ENCODE measurements at regions not wholly inside any gene's neighbourhood (a gene's known extent, or its start where the extent isn't known, plus 50 kb on each side); places are given as distances from the start of the nearest gene placed in this dataset.
A peak's percentile ranks its signal among the peaks of the same experiment; 100 is the strongest.
"Not testable (repeated sequence)": the region's sequence is repeated elsewhere in the genome, so short reads cannot be mapped to it uniquely, and the experiment has no call there.

DNA sequence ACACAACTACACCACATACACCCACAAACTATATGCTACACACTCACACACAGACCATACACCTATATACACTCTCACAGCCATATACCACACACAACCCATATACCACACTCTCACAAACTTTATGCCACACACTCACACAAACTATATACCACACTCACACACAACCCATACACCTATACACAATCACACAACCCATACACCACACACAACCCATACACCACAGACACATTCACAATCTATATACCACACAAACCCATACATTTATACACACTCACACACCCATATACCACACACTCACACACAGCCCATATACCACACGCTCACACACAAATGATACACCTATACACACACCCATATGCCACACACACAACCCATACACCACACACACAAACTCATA lies 163.3 kb downstream of the TMEM121 start:
- no peaks in the 10 kb centered on the region for H3K4me1 ChIP-seq
- intact Hi-C loops (cut with DNase I) = no loop called here
- H3K27ac ChIP-seq = no peak overlapping the region
- H3K9me3 ChIP-seq = no peaks in the 10 kb centered on the region
- ATAC-seq (no peak), DNase-seq (no peak)
- no peaks in the 10 kb centered on the region for H3K36me3 ChIP-seq
- H3K27me3 ChIP-seq = no peaks in the 10 kb centered on the region
- TF ChIP-seq, protein P1, sequence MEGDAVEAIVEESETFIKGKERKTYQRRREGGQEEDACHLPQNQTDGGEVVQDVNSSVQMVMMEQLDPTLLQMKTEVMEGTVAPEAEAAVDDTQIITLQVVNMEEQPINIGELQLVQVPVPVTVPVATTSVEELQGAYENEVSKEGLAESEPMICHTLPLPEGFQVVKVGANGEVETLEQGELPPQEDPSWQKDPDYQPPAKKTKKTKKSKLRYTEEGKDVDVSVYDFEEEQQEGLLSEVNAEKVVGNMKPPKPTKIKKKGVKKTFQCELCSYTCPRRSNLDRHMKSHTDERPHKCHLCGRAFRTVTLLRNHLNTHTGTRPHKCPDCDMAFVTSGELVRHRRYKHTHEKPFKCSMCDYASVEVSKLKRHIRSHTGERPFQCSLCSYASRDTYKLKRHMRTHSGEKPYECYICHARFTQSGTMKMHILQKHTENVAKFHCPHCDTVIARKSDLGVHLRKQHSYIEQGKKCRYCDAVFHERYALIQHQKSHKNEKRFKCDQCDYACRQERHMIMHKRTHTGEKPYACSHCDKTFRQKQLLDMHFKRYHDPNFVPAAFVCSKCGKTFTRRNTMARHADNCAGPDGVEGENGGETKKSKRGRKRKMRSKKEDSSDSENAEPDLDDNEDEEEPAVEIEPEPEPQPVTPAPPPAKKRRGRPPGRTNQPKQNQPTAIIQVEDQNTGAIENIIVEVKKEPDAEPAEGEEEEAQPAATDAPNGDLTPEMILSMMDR (IDR thresholded peaks at IDR 0.05) = no peak
- no peak overlapping the region for H3K4me3 ChIP-seq

DNA sequence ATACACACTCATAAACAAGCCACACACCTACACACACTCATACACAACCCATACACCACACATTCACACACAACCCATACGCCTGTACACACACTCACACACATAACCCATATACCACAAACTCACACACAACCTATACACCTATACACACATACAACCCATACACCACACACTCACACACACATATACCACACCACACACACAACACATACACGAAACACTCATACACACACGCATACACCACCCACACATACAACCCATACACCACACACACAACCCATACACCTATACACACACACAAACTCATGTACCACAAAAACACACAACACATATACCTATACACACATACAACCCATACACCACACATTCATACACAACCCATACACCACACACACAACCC lies 164.3 kb downstream of the TMEM121 start:
- Histone ChIP-seq H3K27ac (no peak overlapping the region), H3K4me3 (no peak overlapping the region), H3K36me3 (no peaks in the 10 kb centered on the region), H3K4me1 (no peaks in the 10 kb centered on the region), H3K27me3 (no peaks in the 10 kb centered on the region), H3K9me3 (no peaks in the 10 kb centered on the region)
- intact Hi-C loops (cut with DNase I) = no loop called here
- no peak for DNase-seq
- TF ChIP-seq, protein P1 (IDR thresholded peaks at IDR 0.05) = no peak
- ATAC-seq = no peak

DNA sequence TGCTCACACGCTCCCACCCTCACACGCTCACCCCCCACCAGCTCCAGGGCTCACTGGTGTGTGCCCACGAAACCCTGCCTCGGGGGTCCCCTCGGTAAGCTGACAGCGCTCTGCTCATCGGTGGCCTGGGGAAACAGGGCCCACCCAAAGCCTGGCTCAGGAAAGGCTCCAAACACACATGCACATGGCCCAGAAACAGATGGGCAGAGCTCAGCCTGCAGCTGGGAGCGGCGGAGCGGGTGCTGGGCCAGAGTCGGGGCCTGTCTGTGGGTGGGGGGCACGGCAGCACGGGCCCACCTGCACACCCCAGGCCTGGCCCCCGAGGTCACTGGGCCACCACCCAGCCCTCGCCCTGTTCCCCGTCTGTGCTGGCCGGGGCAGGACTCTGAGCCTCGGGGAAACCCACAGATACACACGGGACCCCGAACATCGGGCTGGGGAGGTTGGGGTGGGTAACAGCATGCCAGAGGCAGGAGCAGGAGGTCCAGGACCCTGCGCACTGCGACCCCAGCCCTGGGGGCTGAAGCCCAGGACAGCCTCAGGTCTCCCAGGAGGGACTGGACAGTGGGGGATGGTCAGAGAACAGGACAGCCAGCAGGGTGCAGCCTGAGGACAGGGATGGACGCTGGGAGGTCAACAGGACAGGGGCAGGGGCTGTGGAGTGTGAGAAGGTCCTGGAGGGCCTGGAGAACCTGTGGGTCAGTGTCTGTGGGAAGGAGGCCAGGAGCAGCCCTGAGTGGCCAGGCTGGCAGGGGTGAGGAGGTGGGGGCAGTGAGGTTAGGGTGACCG lies 165.1 kb downstream of the TMEM121 start:
- ATAC-seq; intact Hi-C loops (cut with DNase I); H3K9me3 ChIP-seq; H3K4me1 ChIP-seq; H3K4me3 ChIP-seq; H3K27ac ChIP-seq; H3K27me3 ChIP-seq; H3K36me3 ChIP-seq: not testable (repeated sequence)
- peak in 1 of 4 donors; percentile 61 for DNase-seq

DNA sequence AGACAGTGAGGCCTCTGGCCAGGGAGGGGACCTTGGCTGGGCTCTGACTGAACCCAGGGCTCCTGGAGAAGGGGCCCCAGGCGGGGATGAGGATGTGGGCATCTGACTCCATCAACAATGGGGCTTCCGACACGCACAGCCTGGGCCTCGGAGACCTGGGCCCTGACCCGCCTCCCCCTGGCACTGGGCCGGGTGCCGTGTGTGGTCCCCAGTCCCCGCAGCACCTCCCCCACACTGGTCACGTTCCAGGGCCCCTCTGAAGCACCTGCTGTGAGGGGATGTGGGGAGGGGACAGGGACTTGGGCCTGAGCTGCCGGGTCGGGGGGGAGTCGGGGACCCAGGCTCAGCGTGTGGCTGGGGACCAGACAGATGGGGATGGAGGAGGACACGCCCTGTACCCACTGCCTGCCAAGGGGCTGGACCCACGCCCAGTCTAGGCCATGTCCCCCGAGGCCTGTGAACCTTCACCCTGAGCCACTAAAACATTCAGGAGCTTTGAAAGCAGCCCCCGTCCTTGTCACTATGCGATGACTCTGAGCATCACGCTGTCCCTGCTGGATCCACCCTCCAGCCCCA lies 165.8 kb downstream of the TMEM121 start:
- H3K27me3 ChIP-seq; ATAC-seq; H3K9me3 ChIP-seq; H3K36me3 ChIP-seq; intact Hi-C loops (cut with DNase I); H3K27ac ChIP-seq; H3K4me1 ChIP-seq; H3K4me3 ChIP-seq; DNase-seq: not testable (repeated sequence)

DNA sequence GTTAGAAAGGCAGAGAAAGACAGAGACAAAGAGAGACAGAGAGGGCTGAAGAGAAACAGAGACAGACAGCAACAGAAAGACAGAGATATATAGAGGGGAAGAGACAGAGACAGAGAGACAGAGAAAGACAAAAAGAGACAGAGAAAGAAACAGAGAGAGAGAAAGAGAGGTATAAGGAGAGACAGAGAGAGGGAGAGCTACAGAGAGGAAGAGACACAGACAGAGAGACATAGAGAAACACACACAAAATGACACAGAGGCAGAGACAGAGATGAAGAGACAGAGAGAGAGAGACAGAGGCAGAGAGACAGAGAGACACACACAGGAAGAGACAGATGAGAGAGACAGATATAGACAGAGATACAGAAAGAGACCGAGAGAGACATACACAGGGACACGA lies 168.6 kb downstream of the TMEM121 start:
- Histone ChIP-seq H3K4me3 (no peak overlapping the region), H3K36me3 (no peaks in the 10 kb centered on the region), H3K9me3 (no peaks in the 10 kb centered on the region), H3K4me1 (no peaks in the 10 kb centered on the region), H3K27me3 (no peaks in the 10 kb centered on the region), H3K27ac (no peak overlapping the region)
- ATAC-seq = no peak
- DNase-seq = no peak
- TF ChIP-seq, protein P1 (IDR thresholded peaks at IDR 0.05) = no peak
- intact Hi-C loops (cut with DNase I) = no loop called here

DNA sequence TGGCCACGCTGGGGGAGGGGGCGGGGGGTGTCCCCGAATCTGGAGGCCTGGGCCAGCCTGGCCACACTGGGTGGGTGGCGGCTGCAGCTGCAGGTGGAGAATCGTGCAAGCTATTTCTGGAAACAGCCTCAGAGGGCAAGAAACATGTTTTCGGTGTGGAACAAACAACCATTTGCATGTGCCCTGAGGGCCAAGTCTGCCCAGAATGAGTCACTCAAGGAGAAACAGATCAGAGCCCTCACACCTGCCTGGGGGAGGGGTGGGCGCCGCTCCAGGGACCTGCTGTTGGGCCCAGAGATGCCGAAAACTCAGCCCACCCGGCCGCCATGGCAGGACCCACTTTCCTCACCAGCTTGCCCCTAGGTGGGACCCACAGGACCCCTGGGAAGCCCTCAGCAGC lies 170.0 kb downstream of the TMEM121 start:
- H3K9me3 ChIP-seq; ATAC-seq; intact Hi-C loops (cut with DNase I): not testable (repeated sequence)

DNA sequence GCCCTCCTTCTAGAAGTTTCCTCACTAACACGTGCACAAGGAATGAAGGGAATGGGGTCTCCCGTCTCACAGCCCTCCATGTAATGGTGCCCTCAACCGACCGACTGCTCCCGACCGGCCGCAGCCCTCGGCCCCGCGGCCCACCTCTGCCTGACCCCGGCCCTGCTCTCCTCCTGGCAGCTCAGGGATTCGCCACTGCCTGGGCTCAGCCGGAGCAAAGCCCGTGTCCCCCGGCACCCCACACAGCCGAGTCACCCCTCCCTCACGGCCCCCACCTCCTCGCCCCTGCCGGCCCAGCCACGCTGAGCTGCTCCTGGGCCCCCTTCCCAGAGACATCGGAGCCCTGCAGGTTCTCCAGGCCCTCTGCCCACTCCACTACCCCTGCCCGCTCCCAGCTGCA lies 171.0 kb downstream of the TMEM121 start:
- H3K27ac ChIP-seq; ATAC-seq; H3K4me3 ChIP-seq; H3K36me3 ChIP-seq; H3K9me3 ChIP-seq; H3K4me1 ChIP-seq; H3K27me3 ChIP-seq; intact Hi-C loops (cut with DNase I): not testable (repeated sequence)
- DNase-seq = peak in 1 of 4 donors; percentile 65

More for the DNA sequence above, 170.0 kb downstream of the TMEM121 start:
- not testable (repeated sequence) for H3K4me1 ChIP-seq, H3K27ac ChIP-seq, H3K36me3 ChIP-seq, H3K4me3 ChIP-seq, H3K27me3 ChIP-seq, DNase-seq

DNA sequence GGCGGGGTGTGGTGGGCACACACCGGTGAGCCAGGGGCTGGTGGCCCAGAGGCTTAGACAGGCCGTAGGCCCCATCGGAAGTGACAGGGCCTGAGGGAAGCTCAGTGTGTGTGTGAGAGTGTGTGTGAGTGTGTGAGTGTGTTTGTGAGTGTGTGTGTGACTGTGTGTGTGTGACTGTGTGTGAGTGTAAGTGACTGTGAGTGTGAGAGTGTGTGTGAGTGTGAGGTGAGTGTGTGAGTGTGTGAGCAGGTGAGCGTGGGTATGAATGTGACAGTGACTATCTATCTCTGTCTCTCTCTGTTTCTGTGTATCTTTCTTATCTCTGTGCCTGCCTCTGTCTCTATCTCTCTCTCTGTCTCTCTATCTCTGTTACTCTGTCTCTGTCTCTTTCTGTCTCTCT lies 171.6 kb downstream of the TMEM121 start:
- H3K27ac ChIP-seq; ATAC-seq; H3K4me3 ChIP-seq; intact Hi-C loops (cut with DNase I); H3K27me3 ChIP-seq; H3K9me3 ChIP-seq; H3K4me1 ChIP-seq; DNase-seq; H3K36me3 ChIP-seq: not testable (repeated sequence)

DNA sequence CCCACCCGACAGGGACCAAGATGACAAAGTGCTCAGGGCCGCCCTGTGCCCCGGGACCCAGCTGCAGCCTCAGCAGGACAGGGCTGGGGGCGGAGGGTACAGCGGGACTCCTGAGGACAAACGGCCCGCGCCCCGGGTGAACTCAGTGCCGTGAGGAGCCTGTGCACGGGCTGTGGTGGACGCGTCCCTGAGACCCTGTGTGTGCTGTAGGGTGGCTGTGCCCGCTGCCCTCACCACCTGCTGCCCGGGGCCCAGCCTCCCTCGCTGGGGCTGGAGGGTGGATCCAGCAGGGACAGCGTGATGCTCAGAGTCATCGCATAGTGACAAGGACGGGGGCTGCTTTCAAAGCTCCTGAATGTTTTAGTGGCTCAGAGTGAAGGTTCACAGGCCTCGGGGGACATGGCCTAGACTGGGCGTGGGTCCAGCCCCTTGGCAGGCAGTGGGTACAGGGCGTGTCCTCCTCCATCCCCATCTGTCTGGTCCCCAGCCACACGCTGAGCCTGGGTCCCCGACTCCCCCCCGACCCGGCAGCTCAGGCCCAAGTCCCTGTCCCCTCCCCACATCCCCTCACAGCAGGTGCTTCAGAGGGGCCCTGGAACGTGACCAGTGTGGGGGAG lies 172.7 kb downstream of the TMEM121 start:
- H3K9me3 ChIP-seq; intact Hi-C loops (cut with DNase I); H3K4me1 ChIP-seq; H3K36me3 ChIP-seq; H3K27me3 ChIP-seq; H3K27ac ChIP-seq; H3K4me3 ChIP-seq: not testable (repeated sequence)
- DNase-seq = peak in 1 of 4 donors; percentile 49
- ATAC-seq = peak; percentile 14

DNA sequence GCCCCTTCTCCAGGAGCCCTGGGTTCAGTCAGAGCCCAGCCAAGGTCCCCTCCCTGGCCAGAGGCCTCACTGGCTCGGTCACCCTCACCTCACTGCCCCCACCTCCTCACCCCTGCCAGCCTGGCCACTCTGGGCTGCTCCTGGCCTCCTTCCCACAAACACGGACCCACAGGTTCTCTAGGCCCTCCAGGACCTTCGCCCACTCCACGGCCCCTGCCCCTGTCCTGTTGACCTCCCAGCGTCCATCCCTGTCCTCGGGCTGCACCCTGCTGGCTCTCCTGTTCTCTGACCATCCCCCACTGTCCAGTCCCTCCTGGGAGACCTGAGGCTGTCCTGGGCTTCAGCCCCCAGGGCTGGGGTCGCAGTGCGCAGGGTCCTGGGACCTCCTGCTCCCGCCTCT lies 173.3 kb downstream of the TMEM121 start:
- intact Hi-C loops (cut with DNase I) = loop anchor here in 1 of 2 donors (10.0 kb wide), 1 partner anchor 115 kb away; no protein-coding TSS in a partner anchor
- not testable (repeated sequence) for H3K9me3 ChIP-seq, H3K4me3 ChIP-seq, H3K4me1 ChIP-seq, H3K36me3 ChIP-seq, H3K27ac ChIP-seq, ATAC-seq, H3K27me3 ChIP-seq
- DNase-seq = peak in 1 of 4 donors; percentile 76

Measured in left lung (tissue), 4 donors.